ENCODE measurements at regions not wholly inside any gene's neighbourhood (a gene's known extent, or its start where the extent isn't known, plus 50 kb on each side); places are given as distances from the start of the nearest gene placed in this dataset.

GRCh38 chr5:96140496-96140895 is 178.8 kb upstream of the ELL2 start:
- TF ChIP-seq, protein P1, sequence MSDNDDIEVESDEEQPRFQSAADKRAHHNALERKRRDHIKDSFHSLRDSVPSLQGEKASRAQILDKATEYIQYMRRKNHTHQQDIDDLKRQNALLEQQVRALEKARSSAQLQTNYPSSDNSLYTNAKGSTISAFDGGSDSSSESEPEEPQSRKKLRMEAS (IDR thresholded peaks at IDR 0.05; ENCODE audit: low read depth), result no peak
- TF ChIP-seq CTCF (IDR thresholded peaks at IDR 0.05) (no peak), NFIC (IDR thresholded peaks at IDR 0.05; ENCODE audit: borderline replicate concordance) (no peak), RAD21 (IDR thresholded peaks at IDR 0.05; ENCODE audit: low read length) (no peak), TCF12 (IDR thresholded peaks at IDR 0.05) (no peak)

All from SK-N-SH (cell line).